ENCODE measurements at regions not wholly inside any gene's neighbourhood (a gene's known extent, or its start where the extent isn't known, plus 50 kb on each side); places are given as distances from the start of the nearest gene placed in this dataset.
A peak's percentile ranks its signal among the peaks of the same experiment; 100 is the strongest.

DNA sequence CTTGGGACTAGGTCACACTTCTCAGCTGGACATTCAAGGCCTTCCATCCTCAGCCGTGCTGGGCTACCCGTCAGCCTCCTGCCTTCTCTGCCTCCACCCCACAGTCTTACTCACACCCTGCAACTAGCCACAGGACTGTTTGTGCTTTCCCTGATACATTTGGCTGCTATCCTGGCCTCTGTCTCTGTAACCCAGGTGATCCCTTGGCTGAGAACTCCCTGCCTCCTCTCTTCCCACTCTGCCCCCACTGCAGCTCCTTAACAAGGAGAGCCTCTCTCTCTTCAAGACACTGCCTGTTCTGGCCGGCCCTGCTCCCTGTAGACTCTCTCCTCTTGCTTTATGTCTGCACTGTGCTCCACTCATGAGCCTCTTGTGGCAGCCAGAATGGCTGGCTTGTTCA is 120.6 kb downstream of the MSX2 start:
- H3K79me1 ChIP-seq (ENCODE audit: low read length): no peaks in the 10 kb centered on the region

DNA sequence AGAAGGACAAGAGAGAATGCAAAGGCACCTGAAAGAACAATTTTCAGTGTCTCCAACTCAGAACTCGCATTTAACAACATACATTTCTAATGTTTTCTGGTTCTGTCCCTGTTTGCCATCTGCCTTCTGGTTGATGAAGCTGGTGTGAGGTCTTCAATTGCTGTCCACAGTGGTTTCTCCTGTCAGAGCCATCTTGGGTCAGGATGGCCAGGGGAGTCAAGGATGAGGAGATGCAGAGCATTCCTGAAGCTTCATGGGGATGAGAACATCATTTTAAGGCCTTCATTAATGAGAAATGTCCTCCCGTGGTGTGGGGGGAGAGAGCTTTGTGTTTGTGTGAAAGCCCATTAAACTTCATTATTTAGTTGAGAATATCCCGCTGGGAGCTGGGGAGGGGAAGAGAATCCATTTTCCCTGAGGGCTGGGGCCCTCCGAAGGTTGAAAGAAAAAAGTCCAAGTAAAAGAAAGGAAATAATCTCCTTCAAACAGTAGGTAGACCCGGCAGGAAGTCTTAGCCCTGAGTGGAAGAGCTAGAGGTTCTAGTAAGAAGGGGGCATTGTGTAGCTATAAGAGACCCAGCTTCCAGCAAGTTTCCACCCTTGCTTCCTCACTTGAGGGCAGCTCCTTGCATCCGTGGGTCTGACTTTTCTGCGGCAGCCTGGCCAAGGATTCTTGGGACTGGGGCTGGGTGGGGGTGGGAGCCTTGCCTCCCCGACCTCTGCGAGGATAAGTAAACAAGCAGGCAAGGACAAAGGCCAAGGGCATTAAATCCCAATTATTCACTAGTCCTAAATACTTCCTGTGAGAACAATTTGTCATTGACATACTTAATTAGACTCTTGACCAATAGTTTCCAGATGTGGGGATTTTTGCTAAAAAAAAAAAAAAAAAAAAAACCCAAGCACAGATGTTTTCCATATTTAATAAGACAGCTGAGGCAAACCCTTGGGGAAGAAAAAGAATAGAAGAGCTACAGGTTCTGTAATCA is 119.2 kb downstream of the MSX2 start:
- H3K79me1 ChIP-seq (ENCODE audit: low read length): no peaks in the 10 kb centered on the region
- no peaks in the 10 kb centered on the region for H3K79me2 ChIP-seq (ENCODE audit: control insufficient read depth, insufficient read depth, low read length, poor library complexity)
- no peaks in the 10 kb centered on the region for H3K27me3 ChIP-seq (ENCODE audit: insufficient read depth, low read length)
- no peak overlapping the region for H3K18ac ChIP-seq (ENCODE audit: low read length)
- no peak for DNase-seq
- no peaks in the 10 kb centered on the region for H3K4me1 ChIP-seq (ENCODE audit: control insufficient read depth in 1 of 2, insufficient read depth in 2 of 2, low read length in 2 of 2)
- H3K36me3 ChIP-seq (ENCODE audit: control insufficient read depth in 1 of 2, insufficient read depth in 2 of 2, low read length in 2 of 2): no peaks in the 10 kb centered on the region
- H3K9me3 ChIP-seq (ENCODE audit: insufficient read depth, low read depth, low read length): no peaks in the 10 kb centered on the region
- H2AK5ac ChIP-seq (ENCODE audit: low read length): no peak overlapping the region
- no peak overlapping the region for H3K23ac ChIP-seq (ENCODE audit: low read length)
- H2BK5ac ChIP-seq (ENCODE audit: low read depth, low read length, poor library complexity): no peak overlapping the region
- H3K9ac ChIP-seq (ENCODE audit: low read length): no peak overlapping the region
- no peak overlapping the region for H3K4ac ChIP-seq (ENCODE audit: low read depth, low read length)
- no peak overlapping the region for H3K14ac ChIP-seq (ENCODE audit: low read length)
- H3K4me2 ChIP-seq (ENCODE audit: low read length): no peak overlapping the region
- H4K8ac ChIP-seq (ENCODE audit: low read depth, low read length): no peak overlapping the region
- no peak overlapping the region for H3K27ac ChIP-seq (ENCODE audit: low read depth, low read length)
- H3K4me3 ChIP-seq (ENCODE audit: low read depth, low read length): no peak overlapping the region
- H2BK120ac ChIP-seq (ENCODE audit: insufficient read depth, low read length, poor library complexity): no peak overlapping the region
- no peak overlapping the region for H4K91ac ChIP-seq (ENCODE audit: low read depth, low read length)
- H2AFZ ChIP-seq (ENCODE audit: insufficient read depth, low read length, poor library complexity): no peak overlapping the region
- H2BK12ac ChIP-seq (ENCODE audit: low read length): no peak overlapping the region
- no CpG with 5 or more reads among the region's 9 CpGs for WGBS (ENCODE audit: extremely low coverage, insufficient coverage, insufficient read length)
- no peak overlapping the region for H4K12ac ChIP-seq (ENCODE audit: low read depth, low read length)

More for the DNA sequence above, 120.6 kb downstream of the MSX2 start:
- no CpG with 5 or more reads among the region's 3 CpGs for WGBS (ENCODE audit: extremely low coverage, insufficient coverage, insufficient read length)
- DNase-seq: no peak
- Histone ChIP-seq H2AK5ac (ENCODE audit: low read length) (no peak overlapping the region), H3K4me2 (ENCODE audit: low read length) (no peak overlapping the region), H2BK12ac (ENCODE audit: low read length) (no peak overlapping the region), H3K23ac (ENCODE audit: low read length) (no peak overlapping the region), H2AFZ (ENCODE audit: insufficient read depth, low read length, poor library complexity) (no peak overlapping the region), H3K27ac (ENCODE audit: low read depth, low read length) (no peak overlapping the region), H3K79me2 (ENCODE audit: control insufficient read depth, insufficient read depth, low read length, poor library complexity) (no peaks in the 10 kb centered on the region), H2BK120ac (ENCODE audit: insufficient read depth, low read length, poor library complexity) (no peak overlapping the region), H4K91ac (ENCODE audit: low read depth, low read length) (no peak overlapping the region), H2BK5ac (ENCODE audit: low read depth, low read length, poor library complexity) (no peak overlapping the region), H3K4ac (ENCODE audit: low read depth, low read length) (no peak overlapping the region), H3K18ac (ENCODE audit: low read length) (no peak overlapping the region), H4K12ac (ENCODE audit: low read depth, low read length) (no peak overlapping the region), H4K8ac (ENCODE audit: low read depth, low read length) (no peak overlapping the region), H3K9ac (ENCODE audit: low read length) (no peak overlapping the region), H3K36me3 (ENCODE audit: control insufficient read depth in 1 of 2, insufficient read depth in 2 of 2, low read length in 2 of 2) (no peaks in the 10 kb centered on the region), H3K27me3 (ENCODE audit: insufficient read depth, low read length) (no peaks in the 10 kb centered on the region), H3K9me3 (ENCODE audit: insufficient read depth, low read depth, low read length) (no peaks in the 10 kb centered on the region), H3K4me1 (ENCODE audit: control insufficient read depth in 1 of 2, insufficient read depth in 2 of 2, low read length in 2 of 2) (no peaks in the 10 kb centered on the region), H3K4me3 (ENCODE audit: low read depth, low read length) (peak overlapping the region; percentile 13), H3K14ac (ENCODE audit: low read length) (no peak overlapping the region)

DNA sequence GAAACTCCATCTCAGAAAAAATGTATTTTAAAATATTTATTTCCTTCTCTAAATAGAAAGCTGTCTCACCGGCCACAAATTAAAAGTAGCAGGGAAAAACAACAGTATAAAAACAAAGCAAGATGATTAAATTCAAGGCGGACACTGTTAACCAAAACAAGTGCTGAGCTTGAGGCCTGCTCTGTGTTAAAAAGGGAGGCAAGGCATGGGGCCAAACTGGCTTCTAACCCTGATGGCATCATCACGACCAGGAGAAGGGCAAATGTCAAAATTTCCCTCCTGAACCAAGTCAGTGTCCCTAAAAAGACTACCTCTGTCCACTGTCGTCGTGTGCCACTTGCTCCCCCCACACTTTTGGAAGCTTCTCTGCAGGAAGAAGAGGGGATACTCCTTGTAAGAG is 116.1 kb downstream of the MSX2 start:
- H2BK12ac ChIP-seq (ENCODE audit: low read length): no peak overlapping the region
- H3K9me3 ChIP-seq (ENCODE audit: insufficient read depth, low read depth, low read length): no peaks in the 10 kb centered on the region
- H3K27me3 ChIP-seq (ENCODE audit: insufficient read depth, low read length): no peaks in the 10 kb centered on the region
- H4K12ac ChIP-seq (ENCODE audit: low read depth, low read length): no peak overlapping the region
- no peak overlapping the region for H3K4me2 ChIP-seq (ENCODE audit: low read length)
- no peaks in the 10 kb centered on the region for H3K36me3 ChIP-seq (ENCODE audit: control insufficient read depth in 1 of 2, insufficient read depth in 2 of 2, low read length in 2 of 2)
- no peak overlapping the region for H3K9ac ChIP-seq (ENCODE audit: low read length)
- H3K27ac ChIP-seq (ENCODE audit: low read depth, low read length): no peak overlapping the region
- H3K4me3 ChIP-seq (ENCODE audit: low read depth, low read length): no peak overlapping the region
- H2AFZ ChIP-seq (ENCODE audit: insufficient read depth, low read length, poor library complexity): no peak overlapping the region
- no peak overlapping the region for H3K4ac ChIP-seq (ENCODE audit: low read depth, low read length)
- no peak overlapping the region for H3K18ac ChIP-seq (ENCODE audit: low read length)
- H4K8ac ChIP-seq (ENCODE audit: low read depth, low read length): no peak overlapping the region
- no peak overlapping the region for H4K91ac ChIP-seq (ENCODE audit: low read depth, low read length)
- H3K23ac ChIP-seq (ENCODE audit: low read length): no peak overlapping the region
- no peak overlapping the region for H2BK5ac ChIP-seq (ENCODE audit: low read depth, low read length, poor library complexity)
- DNase-seq: no peak
- H3K79me1 ChIP-seq (ENCODE audit: low read length): no peaks in the 10 kb centered on the region
- H2BK120ac ChIP-seq (ENCODE audit: insufficient read depth, low read length, poor library complexity): no peak overlapping the region
- H3K14ac ChIP-seq (ENCODE audit: low read length): no peak overlapping the region
- WGBS (ENCODE audit: extremely low coverage, insufficient coverage, insufficient read length): no CpG with 5 or more reads among the region's 5 CpGs
- H2AK5ac ChIP-seq (ENCODE audit: low read length): no peak overlapping the region
- H3K4me1 ChIP-seq (ENCODE audit: control insufficient read depth in 1 of 2, insufficient read depth in 2 of 2, low read length in 2 of 2): no peaks in the 10 kb centered on the region
- H3K79me2 ChIP-seq (ENCODE audit: control insufficient read depth, insufficient read depth, low read length, poor library complexity): no peaks in the 10 kb centered on the region

DNA sequence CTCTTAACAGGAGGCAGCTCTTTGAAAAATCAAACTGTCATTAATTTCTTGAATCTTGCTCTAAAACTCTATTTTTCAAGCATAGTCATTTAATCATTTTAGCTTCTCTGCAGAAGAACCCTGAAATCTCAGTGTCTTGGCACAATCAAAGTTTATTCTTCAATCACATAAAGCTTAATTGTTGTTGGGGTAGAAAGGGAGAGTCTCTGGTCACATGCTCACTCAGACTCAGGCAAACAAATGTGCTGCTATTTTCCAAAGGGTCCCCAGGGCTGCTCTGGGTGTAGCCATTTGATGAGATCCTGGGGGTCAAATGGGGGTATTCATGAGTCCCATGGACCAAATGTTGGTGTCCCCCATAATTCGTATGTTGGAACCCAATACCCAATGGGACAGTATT is 114.8 kb downstream of the MSX2 start:
- WGBS (ENCODE audit: extremely low coverage, insufficient coverage, insufficient read length): no CpG with 5 or more reads among the region's 1 CpG
- Histone ChIP-seq H4K91ac (ENCODE audit: low read depth, low read length) (no peak overlapping the region), H2BK5ac (ENCODE audit: low read depth, low read length, poor library complexity) (no peak overlapping the region), H3K9ac (ENCODE audit: low read length) (no peak overlapping the region), H2BK12ac (ENCODE audit: low read length) (no peak overlapping the region), H3K79me1 (ENCODE audit: low read length) (no peaks in the 10 kb centered on the region), H3K4me3 (ENCODE audit: low read depth, low read length) (no peak overlapping the region), H3K9me3 (ENCODE audit: insufficient read depth, low read depth, low read length) (no peaks in the 10 kb centered on the region), H3K4ac (ENCODE audit: low read depth, low read length) (no peak overlapping the region), H2BK120ac (ENCODE audit: insufficient read depth, low read length, poor library complexity) (no peak overlapping the region), H4K8ac (ENCODE audit: low read depth, low read length) (no peak overlapping the region), H4K12ac (ENCODE audit: low read depth, low read length) (no peak overlapping the region), H2AFZ (ENCODE audit: insufficient read depth, low read length, poor library complexity) (no peak overlapping the region), H3K27me3 (ENCODE audit: insufficient read depth, low read length) (no peaks in the 10 kb centered on the region), H3K23ac (ENCODE audit: low read length) (no peak overlapping the region), H2AK5ac (ENCODE audit: low read length) (no peak overlapping the region), H3K36me3 (ENCODE audit: control insufficient read depth in 1 of 2, insufficient read depth in 2 of 2, low read length in 2 of 2) (no peaks in the 10 kb centered on the region), H3K27ac (ENCODE audit: low read depth, low read length) (no peak overlapping the region), H3K4me1 (ENCODE audit: control insufficient read depth in 1 of 2, insufficient read depth in 2 of 2, low read length in 2 of 2) (no peaks in the 10 kb centered on the region), H3K79me2 (ENCODE audit: control insufficient read depth, insufficient read depth, low read length, poor library complexity) (no peaks in the 10 kb centered on the region), H3K4me2 (ENCODE audit: low read length) (no peak overlapping the region), H3K18ac (ENCODE audit: low read length) (no peak overlapping the region), H3K14ac (ENCODE audit: low read length) (no peak overlapping the region)
- DNase-seq: no peak
